ENCODE measurements at regions not wholly inside any gene's neighbourhood (a gene's known extent, or its start where the extent isn't known, plus 50 kb on each side); places are given as distances from the start of the nearest gene placed in this dataset.

DNA sequence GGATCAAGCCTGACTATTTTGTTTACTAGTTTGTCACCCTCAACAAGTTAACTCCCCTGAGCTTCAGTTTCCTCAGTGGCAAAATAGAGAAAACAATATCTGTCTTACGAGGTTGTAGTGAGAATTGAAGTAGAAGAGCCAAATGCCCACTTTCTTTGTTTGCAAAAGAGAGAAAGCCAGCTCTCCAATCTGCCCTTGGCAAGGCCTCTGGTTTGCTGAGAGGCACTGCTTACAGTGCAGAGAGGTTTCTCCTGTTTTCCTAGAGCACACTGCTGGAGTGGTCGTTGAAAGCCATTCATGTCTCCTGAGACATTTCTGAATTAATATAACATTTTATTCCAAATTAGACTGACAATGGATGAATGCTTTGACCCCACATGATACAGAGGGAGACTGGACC is 260.5 kb upstream of the IGF1R start:
- no peaks in the 10 kb centered on the region for H3K27me3 ChIP-seq (ENCODE audit: insufficient read depth, low read length)
- H3K9ac ChIP-seq (ENCODE audit: low read depth, low read length): no peak overlapping the region
- H3K9me3 ChIP-seq (ENCODE audit: insufficient read depth, low read depth, low read length): no peaks in the 10 kb centered on the region
- H3K36me3 ChIP-seq (ENCODE audit: insufficient read depth, low read length): no peaks in the 10 kb centered on the region
- H3K27ac ChIP-seq (ENCODE audit: low read depth, low read length): no peak overlapping the region
- H3K4me3 ChIP-seq (ENCODE audit: low read length): no peak overlapping the region
- 91% methylated on average over 2 of the region's 2 CpGs for WGBS
- H3K4me1 ChIP-seq (ENCODE audit: insufficient read depth, low read length): no peaks in the 10 kb centered on the region

DNA sequence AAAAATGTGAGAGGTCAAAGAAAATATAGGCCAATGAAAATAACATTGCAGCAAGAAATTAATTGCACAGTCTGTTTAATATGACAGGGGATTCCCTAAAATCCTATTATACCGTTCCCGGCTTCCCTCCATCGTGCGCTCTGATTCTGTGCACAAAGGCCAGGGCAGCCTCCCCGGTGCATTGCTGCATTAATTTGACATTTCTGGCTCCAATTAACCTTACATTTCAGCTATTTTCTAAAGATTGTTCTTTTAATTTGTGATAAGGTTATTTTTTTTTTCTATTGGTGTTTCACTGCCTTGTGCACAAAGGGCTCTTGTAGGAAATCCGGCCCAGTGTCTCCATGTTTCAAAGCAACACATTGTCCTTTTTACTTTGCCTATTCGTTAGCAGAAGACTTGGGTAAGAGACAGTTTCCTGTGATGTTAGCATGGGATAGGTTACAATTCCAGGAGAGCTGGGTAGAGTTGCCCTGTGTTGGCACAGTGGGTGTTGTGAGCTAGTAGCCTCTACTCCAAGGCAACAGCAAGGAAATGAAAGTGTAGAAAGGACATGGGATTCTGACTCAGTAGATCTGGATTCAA is 257.3 kb upstream of the IGF1R start:
- H3K36me3 ChIP-seq (ENCODE audit: insufficient read depth, low read length): no peaks in the 10 kb centered on the region
- H3K27ac ChIP-seq (ENCODE audit: low read depth, low read length): no peak overlapping the region
- H3K4me1 ChIP-seq (ENCODE audit: insufficient read depth, low read length): peaks cover 8% of the 10 kb centered on the region; the same call in 1 of the 2 replicates
- no peaks in the 10 kb centered on the region for H3K9me3 ChIP-seq (ENCODE audit: insufficient read depth, low read depth, low read length)
- WGBS: 94% methylated on average over 7 of the region's 7 CpGs
- no peak overlapping the region for H3K4me3 ChIP-seq (ENCODE audit: low read length)
- no peak overlapping the region for H3K9ac ChIP-seq (ENCODE audit: low read depth, low read length)
- no peaks in the 10 kb centered on the region for H3K27me3 ChIP-seq (ENCODE audit: insufficient read depth, low read length)

DNA sequence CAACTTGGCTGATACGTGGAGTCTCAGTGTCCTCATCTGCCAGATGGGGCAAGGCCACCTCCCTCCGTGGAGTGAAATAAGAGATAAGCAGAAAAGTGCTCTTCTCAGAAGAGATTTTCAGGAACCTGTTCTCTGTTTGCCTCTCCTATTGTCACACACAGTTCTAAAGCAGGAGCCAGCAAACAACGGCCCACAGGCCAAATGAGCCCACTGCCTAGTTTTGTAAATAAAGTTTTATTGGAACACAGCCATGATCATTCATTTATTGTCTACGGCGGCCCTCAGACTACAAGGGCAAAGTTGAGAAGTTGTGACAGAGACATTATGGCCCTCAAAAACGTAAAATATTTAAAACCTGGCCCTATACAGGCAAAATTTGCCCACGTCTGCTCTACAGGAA is 256.8 kb upstream of the IGF1R start:
- Histone ChIP-seq H3K9ac (ENCODE audit: low read depth, low read length) (no peak overlapping the region), H3K4me3 (ENCODE audit: low read length) (no peak overlapping the region), H3K27me3 (ENCODE audit: insufficient read depth, low read length) (no peaks in the 10 kb centered on the region), H3K27ac (ENCODE audit: low read depth, low read length) (no peak overlapping the region), H3K9me3 (ENCODE audit: insufficient read depth, low read depth, low read length) (no peaks in the 10 kb centered on the region), H3K4me1 (ENCODE audit: insufficient read depth, low read length) (peaks cover 8% of the 10 kb centered on the region; the same call in 1 of the 2 replicates), H3K36me3 (ENCODE audit: insufficient read depth, low read length) (no peaks in the 10 kb centered on the region)
- WGBS: 98% methylated on average over 7 of the region's 7 CpGs

DNA sequence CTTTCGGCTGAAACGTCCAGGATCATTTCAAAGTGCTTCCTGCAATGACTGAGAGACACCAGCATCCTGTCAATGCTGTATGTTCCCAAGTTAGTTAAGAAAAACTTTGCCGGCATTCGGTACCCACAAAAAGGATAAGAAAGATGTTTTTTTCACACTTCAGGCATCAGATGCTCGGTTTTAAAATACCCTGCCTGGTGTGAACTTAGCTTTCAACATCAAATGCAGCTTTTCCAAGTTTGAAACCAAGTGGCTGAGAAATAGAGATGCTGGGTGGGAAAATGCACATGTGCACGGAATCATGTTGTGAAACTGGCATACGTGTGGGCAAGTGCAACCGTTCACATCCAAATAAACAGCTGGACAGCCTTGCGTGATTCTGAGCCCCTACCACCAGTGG is 254.9 kb upstream of the IGF1R start:
- H3K4me3 ChIP-seq (ENCODE audit: low read length): no peak overlapping the region
- H3K27me3 ChIP-seq (ENCODE audit: insufficient read depth, low read length): no peaks in the 10 kb centered on the region
- H3K9ac ChIP-seq (ENCODE audit: low read depth, low read length): no peak overlapping the region
- H3K9me3 ChIP-seq (ENCODE audit: insufficient read depth, low read depth, low read length): no peaks in the 10 kb centered on the region
- H3K36me3 ChIP-seq (ENCODE audit: insufficient read depth, low read length): no peaks in the 10 kb centered on the region
- H3K4me1 ChIP-seq (ENCODE audit: insufficient read depth, low read length): peaks cover 8% of the 10 kb centered on the region; the same call in 1 of the 2 replicates
- WGBS: 93% methylated on average over 9 of the region's 9 CpGs
- no peak overlapping the region for H3K27ac ChIP-seq (ENCODE audit: low read depth, low read length)

DNA sequence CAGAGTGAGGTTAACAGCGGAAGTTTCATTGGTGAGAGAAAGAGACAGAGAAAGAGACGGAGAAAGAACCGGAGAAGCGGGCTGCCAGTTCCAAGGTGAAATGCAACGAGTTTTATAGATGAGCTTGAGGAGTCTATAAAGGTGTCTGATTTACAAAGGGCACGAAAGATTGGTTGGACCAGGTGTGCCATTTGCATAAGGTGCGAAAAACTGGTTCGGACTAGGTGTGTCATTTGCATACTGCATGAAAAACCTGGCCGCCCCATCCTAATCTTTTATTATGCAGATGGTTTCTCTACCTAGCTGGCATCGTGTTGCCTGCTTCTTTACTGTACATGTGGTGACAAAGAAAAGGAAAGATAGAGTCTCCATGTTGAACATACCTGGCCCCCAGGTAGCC is 253.8 kb upstream of the IGF1R start:
- no peak overlapping the region for H3K9ac ChIP-seq (ENCODE audit: low read depth, low read length)
- no peaks in the 10 kb centered on the region for H3K9me3 ChIP-seq (ENCODE audit: insufficient read depth, low read depth, low read length)
- peaks cover 8% of the 10 kb centered on the region; the same call in 1 of the 2 replicates for H3K4me1 ChIP-seq (ENCODE audit: insufficient read depth, low read length)
- H3K4me3 ChIP-seq (ENCODE audit: low read length): no peak overlapping the region
- 77% methylated on average over 10 of the region's 10 CpGs for WGBS
- no peaks in the 10 kb centered on the region for H3K36me3 ChIP-seq (ENCODE audit: insufficient read depth, low read length)
- H3K27ac ChIP-seq (ENCODE audit: low read depth, low read length): no peak overlapping the region
- no peaks in the 10 kb centered on the region for H3K27me3 ChIP-seq (ENCODE audit: insufficient read depth, low read length)

DNA sequence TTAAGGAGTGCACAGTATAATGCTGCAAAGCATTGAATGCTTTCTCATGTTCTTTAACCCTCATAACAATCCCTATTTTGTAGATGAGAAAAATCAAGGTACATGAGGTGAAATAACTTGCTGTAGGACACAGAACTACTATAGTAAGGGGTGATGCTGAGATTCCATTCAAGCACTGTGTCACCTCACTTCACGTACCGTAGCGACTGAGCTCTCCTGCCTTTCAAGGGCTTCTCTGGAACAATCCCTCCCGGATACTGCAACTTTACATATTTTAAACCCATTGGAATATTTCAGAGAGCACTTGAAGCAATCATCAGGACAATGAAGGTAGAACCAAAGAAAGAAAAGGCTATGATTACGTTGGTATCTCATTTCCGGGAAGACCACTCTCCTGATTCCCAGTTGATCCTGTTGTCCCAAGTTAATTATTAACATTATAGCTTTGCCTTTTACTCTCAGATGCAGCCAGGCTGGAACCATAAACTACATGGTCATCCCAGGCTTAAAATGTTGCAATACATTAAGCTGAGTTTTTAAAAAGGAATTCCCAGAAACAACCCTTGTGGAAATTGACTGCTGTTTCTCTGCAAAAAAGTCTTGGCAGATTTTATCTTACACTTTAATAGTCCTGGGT is 252.2 kb upstream of the IGF1R start:
- Histone ChIP-seq H3K27ac (ENCODE audit: low read depth, low read length) (no peak overlapping the region), H3K4me3 (ENCODE audit: low read length) (no peak overlapping the region), H3K4me1 (ENCODE audit: insufficient read depth, low read length) (peaks cover 8% of the 10 kb centered on the region; the same call in 1 of the 2 replicates), H3K27me3 (ENCODE audit: insufficient read depth, low read length) (no peaks in the 10 kb centered on the region), H3K9me3 (ENCODE audit: insufficient read depth, low read depth, low read length) (no peaks in the 10 kb centered on the region), H3K9ac (ENCODE audit: low read depth, low read length) (no peak overlapping the region), H3K36me3 (ENCODE audit: insufficient read depth, low read length) (no peaks in the 10 kb centered on the region)
- WGBS: 89% methylated on average over 6 of the region's 6 CpGs

DNA sequence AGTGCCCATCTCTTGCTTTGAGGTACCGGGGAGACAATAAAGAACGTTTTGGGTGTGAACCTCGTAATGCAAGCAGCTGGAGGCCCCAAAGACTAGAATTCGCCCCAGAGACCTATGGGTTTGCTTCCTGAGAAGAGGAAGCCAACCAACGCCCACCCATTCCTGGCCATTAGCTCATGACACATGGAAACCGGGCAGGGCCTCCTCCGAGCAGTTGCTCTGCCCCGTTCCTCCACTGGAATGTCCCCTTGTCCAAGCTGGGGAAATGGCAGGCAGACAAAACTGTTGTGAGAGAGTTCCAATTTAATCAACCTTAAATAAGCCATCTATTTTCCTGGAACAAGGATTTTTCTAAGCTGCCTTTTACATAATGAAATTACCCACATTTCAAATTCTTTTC is 250.9 kb upstream of the IGF1R start:
- 94% methylated on average over 8 of the region's 8 CpGs for WGBS
- H3K4me3 ChIP-seq (ENCODE audit: low read length): no peak overlapping the region
- peaks cover 8% of the 10 kb centered on the region; the same call in 1 of the 2 replicates for H3K4me1 ChIP-seq (ENCODE audit: insufficient read depth, low read length)
- H3K9me3 ChIP-seq (ENCODE audit: insufficient read depth, low read depth, low read length): no peaks in the 10 kb centered on the region
- H3K27ac ChIP-seq (ENCODE audit: low read depth, low read length): no peak overlapping the region
- H3K9ac ChIP-seq (ENCODE audit: low read depth, low read length): no peak overlapping the region
- no peaks in the 10 kb centered on the region for H3K36me3 ChIP-seq (ENCODE audit: insufficient read depth, low read length)
- H3K27me3 ChIP-seq (ENCODE audit: insufficient read depth, low read length): no peaks in the 10 kb centered on the region

DNA sequence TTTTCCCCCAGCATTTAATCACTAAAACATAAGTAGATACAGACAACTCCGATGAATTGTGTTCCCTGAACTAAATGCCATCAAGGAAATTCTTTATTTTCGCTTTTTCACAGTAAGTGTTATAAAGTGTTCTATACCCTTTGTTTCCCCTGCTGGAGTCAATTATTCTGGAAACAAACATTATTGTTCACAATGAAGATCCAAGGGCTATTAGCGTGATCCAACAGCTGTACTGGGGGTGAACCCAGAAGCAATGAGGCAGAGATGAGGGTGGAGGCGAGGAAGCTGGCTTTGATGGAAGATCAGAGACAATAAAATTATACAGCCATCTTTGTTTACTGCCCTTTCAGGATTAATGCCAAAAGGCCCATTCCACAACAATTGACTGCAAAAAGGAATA is 250.3 kb upstream of the IGF1R start:
- Histone ChIP-seq H3K27me3 (ENCODE audit: insufficient read depth, low read length) (no peaks in the 10 kb centered on the region), H3K36me3 (ENCODE audit: insufficient read depth, low read length) (no peaks in the 10 kb centered on the region), H3K4me1 (ENCODE audit: insufficient read depth, low read length) (peaks cover 8% of the 10 kb centered on the region; the same call in 1 of the 2 replicates), H3K9ac (ENCODE audit: low read depth, low read length) (no peak overlapping the region), H3K27ac (ENCODE audit: low read depth, low read length) (no peak overlapping the region), H3K4me3 (ENCODE audit: low read length) (no peak overlapping the region), H3K9me3 (ENCODE audit: insufficient read depth, low read depth, low read length) (no peaks in the 10 kb centered on the region)
- 97% methylated on average over 3 of the region's 4 CpGs for WGBS

DNA sequence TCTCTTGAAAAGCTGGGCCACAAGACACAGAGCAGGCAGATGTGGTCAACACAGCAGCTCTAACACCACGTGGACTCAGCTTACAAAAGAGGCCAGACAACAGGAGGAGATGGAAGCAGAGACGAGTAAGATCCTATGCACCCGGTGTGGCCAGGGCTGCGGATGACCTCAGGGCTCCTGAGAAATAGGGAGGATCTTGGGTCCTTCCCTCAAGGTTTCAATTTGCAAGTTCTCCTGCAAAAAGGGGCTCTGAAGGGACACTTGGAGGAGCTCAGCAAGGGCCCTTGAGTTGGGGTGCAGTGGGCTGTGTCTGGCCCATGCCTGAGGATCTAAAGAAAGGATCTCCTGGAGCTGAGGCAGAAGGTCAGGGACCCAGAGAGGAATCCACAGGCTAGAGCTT is 249.5 kb upstream of the IGF1R start:
- WGBS: 93% methylated on average over 4 of the region's 4 CpGs
- Histone ChIP-seq H3K36me3 (ENCODE audit: insufficient read depth, low read length) (no peaks in the 10 kb centered on the region), H3K4me3 (ENCODE audit: low read length) (no peak overlapping the region), H3K9ac (ENCODE audit: low read depth, low read length) (no peak overlapping the region), H3K27me3 (ENCODE audit: insufficient read depth, low read length) (no peaks in the 10 kb centered on the region), H3K4me1 (ENCODE audit: insufficient read depth, low read length) (peaks cover 8% of the 10 kb centered on the region; the same call in 1 of the 2 replicates), H3K9me3 (ENCODE audit: insufficient read depth, low read depth, low read length) (no peaks in the 10 kb centered on the region), H3K27ac (ENCODE audit: low read depth, low read length) (no peak overlapping the region)

DNA sequence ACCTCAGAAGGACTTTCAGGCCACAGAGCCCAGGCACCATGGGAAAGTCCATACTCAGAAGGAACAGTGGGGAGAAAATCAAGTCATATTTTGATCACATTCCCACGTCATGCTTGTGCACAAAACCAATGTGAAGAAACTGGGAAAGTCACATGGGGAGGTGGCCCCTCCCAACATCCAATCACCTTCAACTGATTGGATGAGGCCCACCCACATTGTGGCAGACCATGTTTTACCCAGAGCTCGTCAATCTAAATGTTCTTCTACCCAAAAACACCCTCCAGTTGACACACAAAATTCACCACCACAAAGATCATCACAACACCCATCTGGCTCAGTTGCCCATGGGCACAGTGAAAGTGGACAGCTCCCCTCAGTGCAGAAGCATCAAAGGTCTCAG is 248.2 kb upstream of the IGF1R start:
- Histone ChIP-seq H3K27me3 (ENCODE audit: insufficient read depth, low read length) (no peaks in the 10 kb centered on the region), H3K4me3 (ENCODE audit: low read length) (no peak overlapping the region), H3K36me3 (ENCODE audit: insufficient read depth, low read length) (no peaks in the 10 kb centered on the region), H3K4me1 (ENCODE audit: insufficient read depth, low read length) (no peaks in the 10 kb centered on the region; the same call in 1 of the 2 replicates), H3K9me3 (ENCODE audit: insufficient read depth, low read depth, low read length) (no peaks in the 10 kb centered on the region), H3K9ac (ENCODE audit: low read depth, low read length) (no peak overlapping the region), H3K27ac (ENCODE audit: low read depth, low read length) (no peak overlapping the region)
- 84% methylated on average over 2 of the region's 2 CpGs for WGBS

DNA sequence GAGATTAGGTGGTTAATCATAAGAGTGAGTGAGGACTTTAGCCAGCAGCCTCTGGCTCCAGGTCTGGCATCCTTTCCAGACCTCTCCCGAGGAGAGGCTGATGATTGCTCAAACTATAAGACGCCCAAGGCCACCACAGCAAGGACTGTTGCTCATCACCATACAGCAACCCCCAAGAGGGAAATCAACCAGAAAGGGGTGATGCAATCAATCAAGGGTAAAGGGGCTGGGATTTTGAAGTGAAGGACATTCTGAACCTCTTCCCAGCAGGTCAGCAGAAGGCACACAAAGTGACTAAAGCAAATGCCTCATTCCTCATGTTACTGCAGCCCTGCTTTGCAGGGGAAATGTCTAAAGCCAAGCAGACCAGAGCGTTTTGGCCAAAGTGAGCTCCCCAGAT is 247.3 kb upstream of the IGF1R start:
- H3K9me3 ChIP-seq (ENCODE audit: insufficient read depth, low read depth, low read length): no peaks in the 10 kb centered on the region
- H3K27ac ChIP-seq (ENCODE audit: low read depth, low read length): no peak overlapping the region
- 63% methylated on average over 3 of the region's 3 CpGs for WGBS
- H3K27me3 ChIP-seq (ENCODE audit: insufficient read depth, low read length): no peaks in the 10 kb centered on the region
- H3K9ac ChIP-seq (ENCODE audit: low read depth, low read length): no peak overlapping the region
- no peaks in the 10 kb centered on the region for H3K4me1 ChIP-seq (ENCODE audit: insufficient read depth, low read length)
- H3K36me3 ChIP-seq (ENCODE audit: insufficient read depth, low read length): no peaks in the 10 kb centered on the region
- H3K4me3 ChIP-seq (ENCODE audit: low read length): no peak overlapping the region
